Mucosa of stomach (tissue), 1 donor: ENCODE measurements at regions not wholly inside any gene's neighbourhood (a gene's known extent, or its start where the extent isn't known, plus 50 kb on each side); places are given as distances from the start of the nearest gene placed in this dataset.

ENCODE experiments used
- H3K27me3 ChIP-seq: one replicate; pipeline ENCODE4 v1.7.0; 2013; ENCODE audit warnings: mild to moderate bottlenecking, low read length; ENCODE audit not compliant: control insufficient read depth, insufficient read depth
- H3K36me3 ChIP-seq: one replicate; pipeline ENCODE4 v1.7.0; 2013; ENCODE audit warnings: low read length; ENCODE audit not compliant: control insufficient read depth, insufficient read depth
- H3K4me1 ChIP-seq: one replicate; pipeline ENCODE4 v1.7.0; 2013; ENCODE audit warnings: mild to moderate bottlenecking, low read length; ENCODE audit not compliant: control insufficient read depth, insufficient read depth
- H3K4me3 ChIP-seq: one replicate; pipeline ENCODE4 v1.7.0; 2013; ENCODE audit warnings: low read length
- H3K9ac ChIP-seq: one replicate; pipeline ENCODE4 v1.7.0; 2013; ENCODE audit warnings: mild to moderate bottlenecking, low read length, moderate library complexity
- H3K9me3 ChIP-seq: one replicate; pipeline ENCODE4 v1.7.0; 2013; ENCODE audit warnings: mild to moderate bottlenecking, low read length, moderate library complexity; ENCODE audit not compliant: control insufficient read depth
- donor health status: Pancreatic carcinoma.

- Histone ChIP-seq H3K4me3 (no peak overlapping the region), H3K9ac (no peak overlapping the region), H3K36me3 (no peaks in the 10 kb centered on the region), H3K27me3 (no peaks in the 10 kb centered on the region), H3K9me3 (no peaks in the 10 kb centered on the region), H3K4me1 (no peaks in the 10 kb centered on the region)
Observed at GRCh38 chr6:37095997-37096396, 74.0 kb upstream of the PIM1 start.

GRCh38 chr6:37097335-37097734 lies 72.6 kb upstream of the PIM1 start:
- Histone ChIP-seq H3K27me3 (no peaks in the 10 kb centered on the region), H3K36me3 (no peaks in the 10 kb centered on the region)

GRCh38 chr6:37099442-37099841 lies 70.5 kb upstream of the PIM1 start:
- Histone ChIP-seq H3K9me3 (no peaks in the 10 kb centered on the region), H3K9ac (no peak overlapping the region), H3K4me1 (peaks cover 25% of the 10 kb centered on the region), H3K4me3 (no peak overlapping the region), H3K36me3 (no peaks in the 10 kb centered on the region), H3K27me3 (no peaks in the 10 kb centered on the region)

More at GRCh38 chr6:37097335-37097734, 72.6 kb upstream of the PIM1 start:
- Histone ChIP-seq H3K9me3 (no peaks in the 10 kb centered on the region), H3K4me3 (no peak overlapping the region), H3K4me1 (peaks cover 7% of the 10 kb centered on the region), H3K9ac (no peak overlapping the region)

GRCh38 chr6:37100745-37101144 lies 69.2 kb upstream of the PIM1 start:
- no peaks in the 10 kb centered on the region for H3K9me3 ChIP-seq
- H3K36me3 ChIP-seq, result no peaks in the 10 kb centered on the region
- H3K4me1 ChIP-seq, result peaks cover 38% of the 10 kb centered on the region
- H3K9ac ChIP-seq, result no peak overlapping the region
- H3K27me3 ChIP-seq, result no peaks in the 10 kb centered on the region
- H3K4me3 ChIP-seq, result no peak overlapping the region

- H3K4me3 ChIP-seq, result peak overlapping the region; percentile 58
Observed at GRCh38 chr6:37101991-37102298, 68.0 kb upstream of the PIM1 start.

DNA sequence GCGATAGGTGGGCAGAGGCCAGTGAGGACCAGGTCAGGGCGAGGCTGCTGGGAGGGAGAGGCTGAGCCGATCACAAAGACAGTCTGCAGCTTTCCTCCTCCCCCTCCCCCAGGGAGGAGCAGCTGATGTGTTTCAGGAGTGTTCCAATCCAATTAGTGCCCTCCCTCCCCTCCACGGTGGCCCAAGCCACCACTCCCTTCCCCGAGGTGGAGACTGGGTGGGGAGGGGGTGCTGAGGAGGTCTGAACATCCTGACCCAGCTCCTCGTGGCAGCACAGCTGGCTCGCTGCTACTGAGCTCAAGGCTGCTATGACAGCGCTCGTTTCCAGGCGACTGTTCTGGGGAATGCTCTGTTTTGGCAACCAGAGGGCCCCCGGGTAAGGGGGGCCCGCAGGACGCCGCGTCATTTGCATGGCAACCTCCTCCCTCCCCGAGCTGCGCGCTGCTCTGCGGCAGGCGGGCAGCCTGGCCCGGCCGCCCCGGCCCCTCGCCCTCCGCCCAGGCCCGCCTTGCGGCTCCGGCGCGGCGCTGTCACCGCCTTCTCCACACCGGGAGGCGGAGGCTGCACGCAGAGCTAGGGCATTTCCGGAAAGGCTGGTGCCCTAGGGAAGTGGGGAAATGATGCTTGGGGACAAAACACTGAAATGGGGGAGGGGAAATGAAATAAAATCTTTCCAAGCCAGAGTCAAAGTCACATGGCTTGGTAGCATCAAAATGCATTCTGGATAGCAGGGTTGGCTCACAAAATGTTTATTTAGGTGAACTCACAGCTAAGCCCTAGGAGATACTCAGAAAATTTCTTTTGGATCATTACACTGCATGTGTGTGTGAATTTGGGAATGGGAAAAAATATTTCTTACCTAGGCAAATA lies 67.4 kb upstream of the PIM1 start:
- H3K4me3 ChIP-seq, result peak overlapping the region; percentile 58
- H3K9ac ChIP-seq, result peak overlapping the region; percentile 83
- no peaks in the 10 kb centered on the region for H3K27me3 ChIP-seq
- H3K4me1 ChIP-seq, result peaks cover 39% of the 10 kb centered on the region
- H3K9me3 ChIP-seq, result no peaks in the 10 kb centered on the region
- H3K36me3 ChIP-seq, result no peaks in the 10 kb centered on the region

More at GRCh38 chr6:37101991-37102298, 68.0 kb upstream of the PIM1 start:
- Histone ChIP-seq H3K4me1 (peaks cover 39% of the 10 kb centered on the region), H3K27me3 (no peaks in the 10 kb centered on the region), H3K9ac (peak overlapping the region; percentile 83), H3K9me3 (no peaks in the 10 kb centered on the region), H3K36me3 (no peaks in the 10 kb centered on the region)

- no peaks in the 10 kb centered on the region for H3K27me3 ChIP-seq
- H3K9ac ChIP-seq, result peak overlapping the region; percentile 83
- H3K4me3 ChIP-seq, result peak overlapping the region; percentile 58
- H3K9me3 ChIP-seq, result no peaks in the 10 kb centered on the region
- no peaks in the 10 kb centered on the region for H3K36me3 ChIP-seq
- peaks cover 39% of the 10 kb centered on the region for H3K4me1 ChIP-seq
Observed at GRCh38 chr6:37103169-37104039, 66.5 kb upstream of the PIM1 start.

DNA sequence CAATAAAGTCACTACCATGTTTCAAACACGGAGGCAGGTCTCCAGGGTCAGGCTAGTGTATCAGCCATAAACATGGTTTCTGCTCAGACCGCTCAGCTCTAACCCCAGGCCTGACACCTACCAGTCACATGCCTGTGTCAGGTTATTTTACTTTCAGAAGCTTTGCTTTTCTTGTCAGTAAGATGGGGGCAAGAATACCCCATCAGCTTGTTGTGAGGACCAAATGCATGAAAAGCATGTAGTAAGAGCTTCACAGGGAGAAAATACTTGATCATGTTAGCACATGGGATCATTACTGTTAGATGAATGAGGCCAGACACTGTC lies 65.2 kb upstream of the PIM1 start:
- Histone ChIP-seq H3K4me3 (no peak overlapping the region), H3K27me3 (no peaks in the 10 kb centered on the region), H3K9me3 (no peaks in the 10 kb centered on the region), H3K36me3 (no peaks in the 10 kb centered on the region), H3K4me1 (peaks cover 44% of the 10 kb centered on the region), H3K9ac (peak overlapping the region; percentile 83)

DNA sequence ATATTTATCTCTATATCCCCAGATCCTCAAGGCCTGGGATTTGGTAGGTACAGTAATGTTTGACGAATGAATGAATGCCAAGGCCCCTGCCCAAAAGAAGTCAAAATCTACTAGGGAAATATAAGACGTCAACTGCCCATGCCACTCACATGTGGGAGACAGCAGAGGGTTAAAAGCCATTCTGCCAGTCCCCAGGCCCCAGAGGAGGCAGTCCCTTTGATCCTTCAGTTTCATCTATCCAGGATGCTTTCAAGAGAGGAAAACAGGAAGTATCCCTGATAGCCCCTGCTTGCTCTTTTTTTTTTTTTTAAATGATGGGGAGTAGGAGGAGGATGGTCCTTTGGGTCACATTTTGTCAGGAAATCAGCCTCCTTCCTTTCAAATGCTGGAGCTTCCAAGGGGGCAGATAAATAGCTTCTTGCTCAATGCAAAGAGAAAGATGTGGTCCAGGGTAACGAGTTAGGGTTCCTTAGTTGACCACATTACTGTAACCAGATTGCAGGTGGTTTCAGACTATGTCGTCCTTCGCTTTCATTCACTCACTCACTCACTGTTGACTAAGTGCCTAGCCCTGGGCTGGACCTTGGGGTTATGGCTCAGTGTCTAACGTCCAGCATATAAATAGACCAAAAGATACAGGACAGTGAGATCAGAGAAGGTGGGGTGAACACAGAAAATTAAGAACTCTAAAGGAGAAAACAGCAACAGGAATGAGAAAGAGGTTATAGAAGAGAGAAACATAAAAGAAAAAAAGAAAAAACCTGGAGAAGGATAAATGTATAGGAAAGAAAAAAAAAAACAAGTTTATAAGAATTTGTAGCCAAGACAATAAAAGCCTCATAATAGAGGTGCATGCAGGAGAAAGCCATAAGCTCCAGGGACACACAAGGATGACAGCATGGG lies 64.6 kb upstream of the PIM1 start:
- no peaks in the 10 kb centered on the region for H3K36me3 ChIP-seq
- no peak overlapping the region for H3K4me3 ChIP-seq
- H3K9ac ChIP-seq, result peak overlapping the region; percentile 83
- H3K27me3 ChIP-seq, result no peaks in the 10 kb centered on the region
- H3K4me1 ChIP-seq, result peaks cover 50% of the 10 kb centered on the region
- no peaks in the 10 kb centered on the region for H3K9me3 ChIP-seq

- H3K36me3 ChIP-seq, result no peaks in the 10 kb centered on the region
- no peak overlapping the region for H3K4me3 ChIP-seq
- H3K9me3 ChIP-seq, result no peaks in the 10 kb centered on the region
- no peak overlapping the region for H3K9ac ChIP-seq
- no peaks in the 10 kb centered on the region for H3K27me3 ChIP-seq
- peaks cover 53% of the 10 kb centered on the region for H3K4me1 ChIP-seq
Observed at GRCh38 chr6:37106051-37106363, 63.9 kb upstream of the PIM1 start.

DNA sequence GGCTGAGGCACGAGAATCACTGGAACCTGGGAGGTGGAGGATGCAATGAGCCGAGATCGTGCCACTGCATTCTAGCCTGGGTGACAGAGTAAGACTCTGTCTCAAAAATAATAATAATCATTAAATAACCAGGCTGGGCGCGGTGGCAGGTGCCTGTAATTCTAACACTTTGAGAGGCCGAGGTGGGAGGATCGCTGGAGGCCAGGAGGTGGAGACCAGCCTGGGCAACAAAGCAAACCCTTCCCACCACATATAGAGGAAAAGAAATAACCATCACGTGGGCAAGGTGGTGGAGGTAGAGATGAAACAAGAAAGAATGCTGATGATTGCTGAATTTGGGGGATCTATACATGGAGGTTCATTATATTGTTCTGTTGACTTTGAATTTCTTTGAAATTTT lies 63.4 kb upstream of the PIM1 start:
- no peaks in the 10 kb centered on the region for H3K9me3 ChIP-seq
- no peaks in the 10 kb centered on the region for H3K27me3 ChIP-seq
- no peak overlapping the region for H3K4me3 ChIP-seq
- no peaks in the 10 kb centered on the region for H3K36me3 ChIP-seq
- H3K4me1 ChIP-seq, result peaks cover 53% of the 10 kb centered on the region
- H3K9ac ChIP-seq, result no peak overlapping the region
